HepG2 (cell line): ENCODE measurements at regions not wholly inside any gene's neighbourhood (a gene's known extent, or its start where the extent isn't known, plus 50 kb on each side); places are given as distances from the start of the nearest gene placed in this dataset.
A peak's percentile ranks its signal among the peaks of the same experiment; 100 is the strongest.

Source experiments
- CBFB ChIP-seq: sonication (generic); formaldehyde crosslinking; IDR thresholded peaks from 2 replicates; pipeline ENCODE4 v1.4.0; 2020; ENCODE audit warnings: missing genetic modification reagents
- HDAC2 ChIP-seq: sonication (generic); formaldehyde crosslinking; IDR thresholded peaks from 2 replicates; pipeline ENCODE4 v1.4.0; 2020; ENCODE audit warnings: missing genetic modification reagents
- JUND ChIP-seq: sonication (generic); formaldehyde crosslinking; IDR thresholded peaks from 2 replicates; pipeline ENCODE4 v1.8.0; 2022; ENCODE audit warnings: mild to moderate bottlenecking, missing genetic modification reagents
- PHF20 ChIP-seq: sonication (generic); formaldehyde crosslinking; IDR thresholded peaks from 2 replicates; pipeline ENCODE4 v1.5.0; 2020; ENCODE audit warnings: mild to moderate bottlenecking, missing genetic modification reagents
- ZKSCAN1 ChIP-seq: fragments of 150-350 bp; IDR thresholded peaks from 2 replicates; pipeline ENCODE4 v1.6.1; 2014; ENCODE audit warnings: low read length
- ZNF224 ChIP-seq: sonication (generic); formaldehyde crosslinking; IDR thresholded peaks from 2 replicates; pipeline ENCODE4 v1.5.0; 2020; ENCODE audit warnings: mild to moderate bottlenecking, missing genetic modification reagents
- ZNF296 ChIP-seq: sonication (generic); formaldehyde crosslinking; conservative IDR thresholded peaks from 2 replicates; pipeline ENCODE4 v1.5.0; 2020; ENCODE audit warnings: mild to moderate bottlenecking, missing genetic modification reagents
- ZNF30 ChIP-seq: sonication (generic); formaldehyde crosslinking; IDR thresholded peaks from 2 replicates; pipeline ENCODE4 v1.5.0; 2020; ENCODE audit warnings: mild to moderate bottlenecking, missing genetic modification reagents
- ZNF678 ChIP-seq: sonication (generic); formaldehyde crosslinking; IDR thresholded peaks from 2 replicates; pipeline ENCODE4 v1.4.0; 2020; ENCODE audit warnings: mild to moderate bottlenecking, missing genetic modification reagents
- TF ChIP-seq, protein P1 (sequence below): sonication (generic); formaldehyde crosslinking; IDR thresholded peaks from 2 replicates; pipeline ENCODE4 v1.5.1; 2020; ENCODE audit warnings: mild to moderate bottlenecking, missing genetic modification reagents, moderate library complexity
- TF ChIP-seq, protein P2 (sequence below): sonication (generic); formaldehyde crosslinking; IDR thresholded peaks from 2 replicates; pipeline ENCODE4 v1.4.0; 2020; ENCODE audit warnings: mild to moderate bottlenecking, missing genetic modification reagents
- TF ChIP-seq, protein P3 (sequence below): sonication (generic); formaldehyde crosslinking; IDR thresholded peaks from 2 replicates; pipeline ENCODE4 v1.4.0; 2020; ENCODE audit warnings: missing genetic modification reagents
- TF ChIP-seq, protein P4 (sequence below): sonication (generic); formaldehyde crosslinking; IDR thresholded peaks from 2 replicates; pipeline ENCODE4 v1.4.0; 2020; ENCODE audit warnings: mild to moderate bottlenecking, missing genetic modification reagents
- TF ChIP-seq, protein P5 (sequence below): sonication (generic); formaldehyde crosslinking; IDR thresholded peaks from 2 replicates; pipeline ENCODE4 v1.9.0; 2021; ENCODE audit warnings: missing genetic modification reagents, mild to moderate bottlenecking, borderline replicate concordance

DNA sequence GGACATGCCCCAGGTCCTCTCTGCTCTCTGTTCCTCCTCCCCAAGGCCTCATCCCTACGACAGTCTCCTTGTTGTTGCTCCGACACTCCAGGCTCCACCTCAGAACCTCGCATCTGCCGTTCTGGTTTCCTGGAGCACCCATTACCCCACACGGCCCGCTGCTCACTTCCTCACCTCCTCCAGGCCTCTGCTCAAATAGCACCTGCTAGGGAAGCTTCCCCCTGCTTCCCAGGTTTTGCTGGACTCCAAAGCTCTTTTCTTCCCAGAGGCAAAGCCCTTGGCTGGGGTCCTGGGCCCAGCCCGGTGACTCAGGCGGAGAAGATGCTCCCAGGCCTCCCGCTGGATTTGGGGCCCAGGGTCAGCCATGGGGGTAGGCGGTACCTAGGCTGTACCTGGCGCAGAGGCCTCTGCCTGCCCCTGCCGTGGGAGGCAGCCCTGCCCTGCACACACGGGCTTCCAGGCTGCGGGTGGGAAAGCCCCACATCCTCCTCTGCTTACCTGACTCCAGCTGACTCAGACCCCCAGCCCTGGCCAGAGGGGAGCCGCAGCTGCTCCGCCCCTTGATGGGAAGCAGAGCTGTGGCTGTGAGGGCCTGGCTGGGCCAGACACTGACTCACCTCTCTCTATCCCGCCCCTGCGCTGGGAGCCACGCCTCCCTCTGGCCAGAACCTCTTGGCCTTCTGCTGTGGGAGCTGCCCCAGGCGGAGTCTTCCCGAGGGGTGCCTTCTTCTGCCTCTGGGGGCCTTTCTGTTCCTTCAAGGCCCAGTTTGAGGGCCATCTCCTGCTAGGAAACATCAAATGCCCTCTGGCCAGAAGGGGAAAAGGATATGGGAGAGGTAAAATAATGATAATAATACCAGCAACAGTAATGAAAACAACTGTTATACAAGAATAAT is 130.5 kb downstream of the CEBPB start (continued):
- TF ChIP-seq, protein P1, sequence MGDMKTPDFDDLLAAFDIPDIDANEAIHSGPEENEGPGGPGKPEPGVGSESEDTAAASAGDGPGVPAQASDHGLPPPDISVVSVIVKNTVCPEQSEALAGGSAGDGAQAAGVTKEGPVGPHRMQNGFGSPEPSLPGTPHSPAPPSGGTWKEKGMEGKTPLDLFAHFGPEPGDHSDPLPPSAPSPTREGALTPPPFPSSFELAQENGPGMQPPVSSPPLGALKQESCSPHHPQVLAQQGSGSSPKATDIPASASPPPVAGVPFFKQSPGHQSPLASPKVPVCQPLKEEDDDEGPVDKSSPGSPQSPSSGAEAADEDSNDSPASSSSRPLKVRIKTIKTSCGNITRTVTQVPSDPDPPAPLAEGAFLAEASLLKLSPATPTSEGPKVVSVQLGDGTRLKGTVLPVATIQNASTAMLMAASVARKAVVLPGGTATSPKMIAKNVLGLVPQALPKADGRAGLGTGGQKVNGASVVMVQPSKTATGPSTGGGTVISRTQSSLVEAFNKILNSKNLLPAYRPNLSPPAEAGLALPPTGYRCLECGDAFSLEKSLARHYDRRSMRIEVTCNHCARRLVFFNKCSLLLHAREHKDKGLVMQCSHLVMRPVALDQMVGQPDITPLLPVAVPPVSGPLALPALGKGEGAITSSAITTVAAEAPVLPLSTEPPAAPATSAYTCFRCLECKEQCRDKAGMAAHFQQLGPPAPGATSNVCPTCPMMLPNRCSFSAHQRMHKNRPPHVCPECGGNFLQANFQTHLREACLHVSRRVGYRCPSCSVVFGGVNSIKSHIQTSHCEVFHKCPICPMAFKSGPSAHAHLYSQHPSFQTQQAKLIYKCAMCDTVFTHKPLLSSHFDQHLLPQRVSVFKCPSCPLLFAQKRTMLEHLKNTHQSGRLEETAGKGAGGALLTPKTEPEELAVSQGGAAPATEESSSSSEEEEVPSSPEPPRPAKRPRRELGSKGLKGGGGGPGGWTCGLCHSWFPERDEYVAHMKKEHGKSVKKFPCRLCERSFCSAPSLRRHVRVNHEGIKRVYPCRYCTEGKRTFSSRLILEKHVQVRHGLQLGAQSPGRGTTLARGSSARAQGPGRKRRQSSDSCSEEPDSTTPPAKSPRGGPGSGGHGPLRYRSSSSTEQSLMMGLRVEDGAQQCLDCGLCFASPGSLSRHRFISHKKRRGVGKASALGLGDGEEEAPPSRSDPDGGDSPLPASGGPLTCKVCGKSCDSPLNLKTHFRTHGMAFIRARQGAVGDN (CRISPR knock-in tag): peak; percentile 97
- TF ChIP-seq ZNF296 (CRISPR knock-in tag) (no peak), JUND (CRISPR knock-in tag) (peak; percentile 86; the same call in 1 of the 2 replicates), ZNF678 (CRISPR knock-in tag) (0 out of 2 replicates have a peak, but pooled peaks have one; percentile 37), CBFB (CRISPR knock-in tag) (no peak), ZNF224 (no peak), ZKSCAN1 (no peak), ZNF30 (CRISPR knock-in tag) (no peak), HDAC2 (CRISPR knock-in tag) (peak; percentile 59; the same call in 1 of the 2 replicates), PHF20 (peak; percentile 57; the same call in 1 of the 2 replicates)
- TF ChIP-seq, protein P2, sequence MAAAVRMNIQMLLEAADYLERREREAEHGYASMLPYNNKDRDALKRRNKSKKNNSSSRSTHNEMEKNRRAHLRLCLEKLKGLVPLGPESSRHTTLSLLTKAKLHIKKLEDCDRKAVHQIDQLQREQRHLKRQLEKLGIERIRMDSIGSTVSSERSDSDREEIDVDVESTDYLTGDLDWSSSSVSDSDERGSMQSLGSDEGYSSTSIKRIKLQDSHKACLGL: peak; percentile 80
- TF ChIP-seq, protein P3, sequence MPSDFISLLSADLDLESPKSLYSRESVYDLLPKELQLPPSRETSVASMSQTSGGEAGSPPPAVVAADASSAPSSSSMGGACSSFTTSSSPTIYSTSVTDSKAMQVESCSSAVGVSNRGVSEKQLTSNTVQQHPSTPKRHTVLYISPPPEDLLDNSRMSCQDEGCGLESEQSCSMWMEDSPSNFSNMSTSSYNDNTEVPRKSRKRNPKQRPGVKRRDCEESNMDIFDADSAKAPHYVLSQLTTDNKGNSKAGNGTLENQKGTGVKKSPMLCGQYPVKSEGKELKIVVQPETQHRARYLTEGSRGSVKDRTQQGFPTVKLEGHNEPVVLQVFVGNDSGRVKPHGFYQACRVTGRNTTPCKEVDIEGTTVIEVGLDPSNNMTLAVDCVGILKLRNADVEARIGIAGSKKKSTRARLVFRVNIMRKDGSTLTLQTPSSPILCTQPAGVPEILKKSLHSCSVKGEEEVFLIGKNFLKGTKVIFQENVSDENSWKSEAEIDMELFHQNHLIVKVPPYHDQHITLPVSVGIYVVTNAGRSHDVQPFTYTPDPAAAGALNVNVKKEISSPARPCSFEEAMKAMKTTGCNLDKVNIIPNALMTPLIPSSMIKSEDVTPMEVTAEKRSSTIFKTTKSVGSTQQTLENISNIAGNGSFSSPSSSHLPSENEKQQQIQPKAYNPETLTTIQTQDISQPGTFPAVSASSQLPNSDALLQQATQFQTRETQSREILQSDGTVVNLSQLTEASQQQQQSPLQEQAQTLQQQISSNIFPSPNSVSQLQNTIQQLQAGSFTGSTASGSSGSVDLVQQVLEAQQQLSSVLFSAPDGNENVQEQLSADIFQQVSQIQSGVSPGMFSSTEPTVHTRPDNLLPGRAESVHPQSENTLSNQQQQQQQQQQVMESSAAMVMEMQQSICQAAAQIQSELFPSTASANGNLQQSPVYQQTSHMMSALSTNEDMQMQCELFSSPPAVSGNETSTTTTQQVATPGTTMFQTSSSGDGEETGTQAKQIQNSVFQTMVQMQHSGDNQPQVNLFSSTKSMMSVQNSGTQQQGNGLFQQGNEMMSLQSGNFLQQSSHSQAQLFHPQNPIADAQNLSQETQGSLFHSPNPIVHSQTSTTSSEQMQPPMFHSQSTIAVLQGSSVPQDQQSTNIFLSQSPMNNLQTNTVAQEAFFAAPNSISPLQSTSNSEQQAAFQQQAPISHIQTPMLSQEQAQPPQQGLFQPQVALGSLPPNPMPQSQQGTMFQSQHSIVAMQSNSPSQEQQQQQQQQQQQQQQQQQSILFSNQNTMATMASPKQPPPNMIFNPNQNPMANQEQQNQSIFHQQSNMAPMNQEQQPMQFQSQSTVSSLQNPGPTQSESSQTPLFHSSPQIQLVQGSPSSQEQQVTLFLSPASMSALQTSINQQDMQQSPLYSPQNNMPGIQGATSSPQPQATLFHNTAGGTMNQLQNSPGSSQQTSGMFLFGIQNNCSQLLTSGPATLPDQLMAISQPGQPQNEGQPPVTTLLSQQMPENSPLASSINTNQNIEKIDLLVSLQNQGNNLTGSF (CRISPR knock-in tag): peak; percentile 76; the same call in 1 of the 2 replicates
- TF ChIP-seq, protein P4, sequence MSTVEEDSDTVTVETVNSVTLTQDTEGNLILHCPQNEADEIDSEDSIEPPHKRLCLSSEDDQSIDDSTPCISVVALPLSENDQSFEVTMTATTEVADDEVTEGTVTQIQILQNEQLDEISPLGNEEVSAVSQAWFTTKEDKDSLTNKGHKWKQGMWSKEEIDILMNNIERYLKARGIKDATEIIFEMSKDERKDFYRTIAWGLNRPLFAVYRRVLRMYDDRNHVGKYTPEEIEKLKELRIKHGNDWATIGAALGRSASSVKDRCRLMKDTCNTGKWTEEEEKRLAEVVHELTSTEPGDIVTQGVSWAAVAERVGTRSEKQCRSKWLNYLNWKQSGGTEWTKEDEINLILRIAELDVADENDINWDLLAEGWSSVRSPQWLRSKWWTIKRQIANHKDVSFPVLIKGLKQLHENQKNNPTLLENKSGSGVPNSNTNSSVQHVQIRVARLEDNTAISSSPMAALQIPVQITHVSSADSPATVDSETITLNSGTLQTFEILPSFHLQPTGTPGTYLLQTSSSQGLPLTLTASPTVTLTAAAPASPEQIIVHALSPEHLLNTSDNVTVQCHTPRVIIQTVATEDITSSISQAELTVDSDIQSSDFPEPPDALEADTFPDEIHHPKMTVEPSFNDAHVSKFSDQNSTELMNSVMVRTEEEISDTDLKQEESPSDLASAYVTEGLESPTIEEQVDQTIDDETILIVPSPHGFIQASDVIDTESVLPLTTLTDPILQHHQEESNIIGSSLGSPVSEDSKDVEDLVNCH (CRISPR knock-in tag): peak; percentile 58; the same call in 1 of the 2 replicates
- TF ChIP-seq, protein P5, sequence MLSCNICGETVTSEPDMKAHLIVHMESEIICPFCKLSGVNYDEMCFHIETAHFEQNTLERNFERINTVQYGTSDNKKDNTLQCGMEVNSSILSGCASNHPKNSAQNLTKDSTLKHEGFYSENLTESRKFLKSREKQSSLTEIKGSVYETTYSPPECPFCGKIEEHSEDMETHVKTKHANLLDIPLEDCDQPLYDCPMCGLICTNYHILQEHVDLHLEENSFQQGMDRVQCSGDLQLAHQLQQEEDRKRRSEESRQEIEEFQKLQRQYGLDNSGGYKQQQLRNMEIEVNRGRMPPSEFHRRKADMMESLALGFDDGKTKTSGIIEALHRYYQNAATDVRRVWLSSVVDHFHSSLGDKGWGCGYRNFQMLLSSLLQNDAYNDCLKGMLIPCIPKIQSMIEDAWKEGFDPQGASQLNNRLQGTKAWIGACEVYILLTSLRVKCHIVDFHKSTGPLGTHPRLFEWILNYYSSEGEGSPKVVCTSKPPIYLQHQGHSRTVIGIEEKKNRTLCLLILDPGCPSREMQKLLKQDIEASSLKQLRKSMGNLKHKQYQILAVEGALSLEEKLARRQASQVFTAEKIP (CRISPR knock-in tag): no peak; the same call in 1 of the 2 replicates
